Myocyte (in vitro differentiated cells): ENCODE measurements at regions not wholly inside any gene's neighbourhood (a gene's known extent, or its start where the extent isn't known, plus 50 kb on each side); places are given as distances from the start of the nearest gene placed in this dataset.
"Not testable (repeated sequence)": the region's sequence is repeated elsewhere in the genome, so short reads cannot be mapped to it uniquely, and the experiment has no call there.

Experiments used
- DNase-seq: peaks from one replicate; pipeline ENCODE4 v3.0.0-alpha.2; 2012; ENCODE audit warnings: low read depth

- not testable (repeated sequence) for DNase-seq
These were observed 189.9 kb downstream of the TTC6 start for GRCh38 chr14:37785298-37785697.

DNA sequence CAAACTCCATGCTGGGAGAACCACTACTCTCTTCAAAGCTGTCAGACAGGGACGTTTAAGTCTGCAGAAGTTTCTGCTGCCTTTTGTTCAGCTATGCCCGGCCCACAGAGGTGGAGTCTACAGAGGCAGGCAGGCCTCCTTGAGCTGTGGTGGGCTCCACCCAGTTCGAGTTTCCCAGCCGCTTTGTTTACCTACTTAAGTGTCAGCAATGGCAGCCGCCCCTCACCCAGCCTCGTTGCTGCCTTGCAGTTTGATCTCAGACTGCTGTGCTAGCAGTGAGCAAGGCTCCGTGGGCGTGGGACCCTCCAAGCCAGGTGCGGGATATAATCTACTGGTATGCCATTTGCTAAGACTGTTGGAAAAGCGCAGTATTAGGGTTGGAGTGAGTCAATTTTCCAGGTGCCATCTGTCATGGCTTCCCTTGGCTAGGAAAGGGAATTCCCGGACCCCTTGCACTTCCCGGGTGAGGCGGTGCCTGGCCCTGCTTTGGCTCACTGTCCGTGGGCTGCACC, 190.7 kb downstream of the TTC6 start:
- DNase-seq: not testable (repeated sequence)

GRCh38 chr14:37787879-37788494, 192.6 kb downstream of the TTC6 start:
- no peak for DNase-seq

GRCh38 chr14:37791384-37792036, 196.1 kb downstream of the TTC6 start:
- DNase-seq: no peak

DNA sequence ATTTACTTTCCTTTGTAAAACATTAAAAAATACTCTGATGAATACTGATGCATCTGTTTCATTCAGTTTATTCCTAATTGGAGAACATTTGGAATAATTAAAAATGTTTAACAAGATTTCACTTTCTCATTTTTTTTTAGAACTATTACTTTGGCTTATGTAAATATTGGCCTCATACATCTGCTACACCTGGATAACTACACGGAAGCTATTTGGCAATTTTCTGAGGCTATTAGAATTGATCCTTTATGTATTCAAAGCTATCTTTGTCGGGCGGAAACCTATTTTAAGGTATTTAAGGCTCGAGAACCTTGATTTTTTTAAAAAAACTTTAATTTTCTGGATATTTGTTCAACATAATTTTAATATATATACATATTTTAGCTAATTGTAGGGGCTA, 196.7 kb downstream of the TTC6 start:
- no peak for DNase-seq

DNA sequence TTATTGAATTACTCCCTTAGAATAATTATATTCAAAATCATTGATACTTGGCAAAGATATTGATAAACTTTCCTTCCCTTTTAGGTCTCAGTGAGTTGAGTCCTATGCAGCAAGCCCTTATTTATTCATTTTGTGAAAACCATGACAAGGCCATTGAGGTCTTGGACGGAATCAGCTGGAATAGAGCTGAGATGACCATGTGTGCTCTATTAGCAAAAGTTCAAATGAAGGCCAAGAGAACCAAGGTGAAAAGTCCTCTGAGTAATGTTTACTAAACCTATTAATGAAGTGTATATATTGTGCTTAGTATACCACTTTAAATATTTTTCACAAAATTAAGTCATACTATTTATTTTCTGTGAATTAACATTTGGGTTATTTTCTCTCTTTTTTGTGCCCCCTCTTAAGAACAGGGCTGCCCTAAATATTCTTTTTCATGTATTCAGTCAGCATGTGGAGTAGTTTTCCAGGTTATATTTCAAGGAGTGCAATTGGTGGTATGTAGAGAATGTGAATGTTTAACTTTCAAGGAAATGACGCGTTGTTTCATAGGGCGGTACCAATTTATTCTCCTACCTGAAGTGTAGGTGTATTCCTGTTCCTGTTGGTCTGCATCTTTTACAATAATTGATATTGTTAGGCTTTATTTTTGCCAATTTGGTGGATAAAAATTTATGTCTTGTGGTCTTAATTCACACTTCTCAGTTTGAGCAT, 201.4 kb downstream of the TTC6 start:
- no peak for DNase-seq

DNA sequence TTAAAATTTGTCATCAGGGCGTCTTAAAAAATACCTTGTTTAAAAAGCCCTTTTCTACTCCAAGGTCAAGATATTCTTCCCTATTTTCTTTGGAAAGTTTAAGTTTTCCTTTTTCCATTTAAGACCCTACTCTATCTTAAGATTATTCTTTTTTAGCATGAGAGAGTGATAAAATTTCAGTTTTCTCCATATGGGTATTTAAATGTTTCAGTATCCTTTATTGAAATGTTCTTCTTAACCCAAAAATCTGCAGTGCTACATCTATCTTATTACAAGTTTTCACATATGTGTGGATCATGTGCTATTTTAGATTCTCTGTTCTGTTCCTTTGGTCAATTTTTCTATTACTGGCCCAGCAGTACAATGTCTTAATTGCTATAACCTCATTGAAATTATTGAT, 202.2 kb downstream of the TTC6 start:
- DNase-seq: no peak

DNA sequence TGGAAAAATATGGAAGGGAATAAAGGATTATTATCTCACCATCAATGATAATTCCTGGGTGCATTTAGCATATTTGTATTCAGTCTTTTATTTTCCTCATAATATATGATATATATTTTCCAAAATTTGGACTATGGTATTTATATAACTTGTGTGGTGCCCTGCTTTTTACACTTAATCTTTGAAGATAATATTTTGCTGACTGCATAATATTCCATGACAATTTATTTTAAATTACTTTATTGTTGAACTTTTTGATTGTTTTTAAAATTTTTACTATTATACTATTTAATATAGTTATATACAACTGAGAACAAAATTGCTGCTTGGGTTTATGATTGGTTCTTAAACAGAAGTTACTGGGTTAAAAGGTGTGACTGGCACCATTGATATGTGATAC, 212.3 kb downstream of the TTC6 start:
- DNase-seq: no peak

DNA sequence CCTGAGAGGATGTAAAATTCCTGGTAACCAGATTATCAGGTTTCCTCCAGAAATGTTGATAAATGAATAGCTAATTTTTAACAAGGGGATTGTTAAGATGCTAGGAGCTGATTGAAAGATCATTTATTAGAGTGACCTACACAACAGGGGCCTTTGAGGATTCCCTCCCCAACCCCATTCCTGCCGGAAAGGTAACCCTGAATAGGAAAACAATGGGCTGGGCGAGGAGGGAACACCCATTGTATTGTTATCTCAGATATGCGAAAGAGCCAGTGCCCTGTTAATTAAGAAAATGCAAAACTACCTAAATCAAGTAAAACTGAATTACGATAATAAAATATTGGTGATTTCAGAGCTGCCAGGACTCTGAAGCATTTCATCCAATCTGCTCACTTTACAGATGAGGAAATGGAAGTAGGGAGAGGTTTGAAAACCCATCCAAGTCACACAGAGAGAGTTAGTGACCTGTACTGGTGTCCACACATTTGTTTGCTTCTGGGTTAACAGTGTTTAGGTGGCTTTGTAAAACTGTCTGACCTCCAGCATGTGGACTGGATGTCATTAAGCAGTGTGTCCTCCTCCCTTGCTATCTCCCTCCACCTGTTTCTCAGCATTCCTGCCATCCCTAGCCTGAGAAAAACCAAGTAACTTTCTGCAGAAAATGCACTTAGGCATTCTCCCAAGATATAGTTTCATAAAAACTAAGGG, 214.8 kb downstream of the TTC6 start:
- DNase-seq: no peak

GRCh38 chr14:37813732-37814131, 218.3 kb downstream of the TTC6 start:
- peak; percentile 49 for DNase-seq

DNA sequence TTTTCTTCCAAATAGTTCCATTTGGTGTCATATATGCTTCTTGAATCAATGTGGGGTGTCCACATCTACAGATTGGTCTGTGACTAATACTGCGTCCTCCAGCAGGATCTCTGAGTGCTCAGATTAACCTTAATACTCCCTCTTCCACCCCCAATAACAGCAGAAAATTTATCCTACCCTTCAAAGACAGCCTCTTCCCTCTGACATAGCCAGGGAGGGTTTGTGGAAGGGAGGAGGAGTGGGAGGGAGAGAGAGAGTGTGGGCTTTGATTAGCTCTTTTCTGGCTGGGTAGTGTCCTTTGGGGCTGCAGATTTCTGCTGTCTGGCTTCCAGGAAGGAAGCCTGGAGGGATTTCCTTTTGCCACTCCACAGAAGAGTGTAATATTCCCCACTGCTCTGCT, 220.7 kb downstream of the TTC6 start:
- peak; percentile 5 for DNase-seq

GRCh38 chr14:37816743-37817295, 221.4 kb downstream of the TTC6 start:
- no peak for DNase-seq

- peak; percentile 84 for DNase-seq
These were observed 224.0 kb downstream of the TTC6 start for GRCh38 chr14:37819155-37820015.

DNA sequence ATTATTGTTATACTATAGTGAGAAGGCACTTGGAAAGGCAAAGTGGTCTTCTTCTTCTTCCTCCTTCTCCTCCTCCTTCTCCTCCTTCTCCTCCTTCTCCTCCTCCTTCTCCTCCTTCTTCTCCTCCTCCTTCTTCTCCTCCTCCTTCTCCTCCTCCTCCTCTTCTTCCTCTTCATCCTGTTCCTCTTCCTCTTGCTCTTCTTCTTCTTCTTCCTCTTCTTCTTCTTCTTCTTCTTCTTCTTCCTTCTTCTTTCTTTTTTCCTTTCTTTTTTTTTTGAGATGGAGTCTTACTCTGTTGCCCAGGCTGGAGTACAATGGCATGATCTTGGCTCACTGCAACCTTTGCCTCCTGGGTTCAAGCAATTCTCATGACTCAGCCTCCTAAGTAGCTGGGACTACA, 225.4 kb downstream of the TTC6 start:
- not testable (repeated sequence) for DNase-seq

- DNase-seq: peak; percentile 66
These were observed 229.7 kb downstream of the TTC6 start for GRCh38 chr14:37824939-37825712.

DNA sequence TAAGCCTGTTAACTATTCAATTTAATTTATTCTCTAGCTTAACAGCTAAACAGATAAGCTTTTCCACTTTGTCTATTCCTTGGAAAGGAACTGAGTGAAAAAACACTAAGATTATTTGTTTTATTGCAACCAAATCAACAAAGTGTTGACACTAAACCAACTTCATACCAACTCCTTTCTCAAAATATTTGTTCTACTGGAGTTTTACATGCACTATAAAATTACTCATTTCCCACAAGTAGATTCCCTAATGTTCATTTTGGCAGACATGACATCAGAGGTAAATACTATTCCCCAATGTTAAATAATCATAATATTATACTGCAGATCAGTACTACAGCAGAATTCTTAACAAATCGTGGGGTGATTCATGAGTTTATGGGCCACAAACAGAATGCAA, 231.4 kb downstream of the TTC6 start:
- DNase-seq: no peak

- no peak for DNase-seq
These were observed 234.8 kb downstream of the TTC6 start for GRCh38 chr14:37830271-37830670.

DNA sequence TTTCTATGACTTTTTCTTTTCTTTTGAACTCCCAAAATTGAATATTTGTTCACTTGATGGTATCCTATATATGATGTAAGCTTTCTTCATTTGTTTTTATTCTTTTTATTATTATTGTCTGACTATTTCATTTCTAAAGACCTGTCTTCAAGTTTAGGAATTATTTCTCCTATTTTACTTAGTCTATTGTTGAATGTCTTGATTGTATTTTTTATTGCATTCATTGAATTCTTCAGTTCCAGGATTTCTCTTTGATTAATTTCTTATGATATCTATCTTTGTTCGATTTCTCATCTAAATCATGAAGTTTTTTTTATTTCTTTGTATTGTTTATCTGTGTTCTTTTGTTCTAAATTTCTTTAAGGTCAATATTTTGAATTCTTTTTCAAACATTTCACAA, 238.8 kb downstream of the TTC6 start:
- no peak for DNase-seq

GRCh38 chr14:37838778-37839177, 243.3 kb downstream of the TTC6 start:
- DNase-seq: not testable (repeated sequence)

DNA sequence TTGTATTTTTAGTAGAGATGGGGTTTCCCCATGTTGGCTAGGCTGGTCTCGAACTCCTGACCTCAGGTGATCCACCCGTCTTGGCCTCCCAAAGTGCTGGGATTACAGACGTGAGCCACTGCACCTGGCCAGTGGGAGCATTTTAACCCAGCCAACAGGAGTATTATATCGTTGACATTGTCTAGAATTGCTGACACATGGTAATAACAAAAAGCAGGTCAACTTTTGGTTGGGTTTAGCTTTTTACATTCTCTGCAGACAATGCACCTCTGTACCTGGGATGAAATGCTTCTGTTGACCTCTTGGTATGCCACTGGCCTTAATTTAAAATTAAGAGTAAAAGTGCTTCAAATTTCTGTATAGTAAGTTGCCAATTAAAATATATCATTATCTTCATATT, 245.6 kb downstream of the TTC6 start:
- DNase-seq: not testable (repeated sequence)
